Activated effector memory CD4-positive, alpha-beta T cell treated with anti-CD3 and anti-CD28 coated beads, Interleukin-2, amount 50 U/mL, for 16 hours (primary cell): ENCODE measurements at regions not wholly inside any gene's neighbourhood (a gene's known extent, or its start where the extent isn't known, plus 50 kb on each side); places are given as distances from the start of the nearest gene placed in this dataset.
"Not testable (repeated sequence)": the region's sequence is repeated elsewhere in the genome, so short reads cannot be mapped to it uniquely, and the experiment has no call there.

Experiments used
- DNase-seq: peaks from one replicate; pipeline ENCODE4 v3.0.0-alpha.2; 2020

GRCh38 chr3:66812136-66812535, 186.0 kb upstream of the KBTBD8 start:
- DNase-seq: no peak

- DNase-seq: no peak
Measured at GRCh38 chr3:66812741-66813140, 185.4 kb upstream of the KBTBD8 start.

DNA sequence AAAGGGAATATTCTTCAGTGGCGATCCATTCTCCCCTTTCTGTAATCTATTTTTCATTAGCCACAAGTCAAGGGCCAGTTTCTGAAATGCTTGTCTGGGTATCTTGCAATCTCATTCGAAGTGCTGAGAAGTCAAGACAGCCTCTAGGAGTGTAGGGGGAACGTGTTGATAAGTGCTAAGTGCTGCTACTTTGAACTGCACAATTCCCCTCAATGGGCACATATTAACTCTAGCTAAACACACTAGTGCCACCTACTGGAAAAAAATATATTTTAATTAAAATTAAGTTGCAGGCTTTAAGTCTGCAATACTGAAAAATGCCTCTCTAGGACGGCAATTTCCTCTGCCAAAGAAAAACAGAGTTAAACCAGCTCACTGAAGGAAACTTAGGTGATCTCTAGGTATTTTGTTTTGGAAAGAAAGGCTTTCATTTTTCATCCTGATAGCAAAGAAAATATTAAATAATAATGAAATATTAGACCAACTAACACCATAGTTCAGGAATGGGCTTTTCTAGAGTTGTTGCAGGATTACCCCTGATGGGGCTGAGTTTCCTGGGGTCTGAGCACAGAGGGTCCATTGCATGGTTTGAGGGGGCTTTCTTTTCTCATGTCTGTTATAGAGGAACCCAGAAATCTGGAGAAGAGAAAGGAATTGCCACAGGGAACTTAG, 181.9 kb upstream of the KBTBD8 start:
- no peak for DNase-seq

- no peak for DNase-seq
Measured at GRCh38 chr3:66817951-66818557, 180.1 kb upstream of the KBTBD8 start.

- DNase-seq: no peak
Measured at GRCh38 chr3:66819993-66820501, 178.1 kb upstream of the KBTBD8 start.

- DNase-seq: peak; percentile 87
Measured at GRCh38 chr3:66822186-66823008, 175.7 kb upstream of the KBTBD8 start.

GRCh38 chr3:66823009-66823397, 175.1 kb upstream of the KBTBD8 start:
- DNase-seq: no peak

GRCh38 chr3:66823532-66823931, 174.6 kb upstream of the KBTBD8 start:
- no peak for DNase-seq

DNA sequence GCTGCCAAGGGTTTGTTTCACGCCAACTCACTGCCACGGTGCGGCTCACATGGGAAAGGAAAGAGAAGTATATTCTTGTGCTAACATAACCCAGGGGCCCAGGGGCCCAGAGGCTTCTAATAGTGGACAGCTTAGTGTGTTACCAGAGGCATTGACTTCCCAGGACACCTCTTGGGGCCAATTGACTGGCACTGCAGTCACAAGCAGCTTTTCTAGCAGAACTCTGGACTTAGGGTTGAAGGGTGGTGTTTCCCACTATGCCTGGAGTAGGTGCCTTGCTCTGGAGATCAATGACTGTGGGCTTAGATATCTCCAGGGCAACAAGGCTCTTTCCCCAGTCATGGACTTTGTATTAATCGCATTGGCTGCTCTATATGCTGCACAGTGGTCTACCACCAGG, 172.7 kb upstream of the KBTBD8 start:
- no peak for DNase-seq

DNA sequence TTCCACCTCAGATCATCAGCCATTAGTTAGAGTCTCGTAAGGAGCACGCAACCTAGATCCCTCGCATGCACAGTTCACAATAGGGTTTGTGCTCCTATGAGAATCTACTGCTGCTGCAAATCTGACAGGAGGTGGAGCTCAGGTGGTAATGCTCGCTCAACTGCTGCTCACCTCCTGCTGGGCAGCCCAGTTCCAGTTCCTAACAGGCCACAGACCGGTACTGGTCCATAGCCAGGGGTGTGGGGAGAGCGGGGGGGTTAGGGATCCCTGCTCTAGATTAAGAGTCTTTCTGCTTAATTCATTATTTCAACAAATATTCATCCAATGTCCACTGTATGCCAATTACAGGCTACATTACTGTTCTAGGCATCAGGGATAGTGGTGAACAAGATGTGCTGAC, 170.4 kb upstream of the KBTBD8 start:
- DNase-seq: no peak

GRCh38 chr3:66828303-66828702, 169.8 kb upstream of the KBTBD8 start:
- no peak for DNase-seq

DNA sequence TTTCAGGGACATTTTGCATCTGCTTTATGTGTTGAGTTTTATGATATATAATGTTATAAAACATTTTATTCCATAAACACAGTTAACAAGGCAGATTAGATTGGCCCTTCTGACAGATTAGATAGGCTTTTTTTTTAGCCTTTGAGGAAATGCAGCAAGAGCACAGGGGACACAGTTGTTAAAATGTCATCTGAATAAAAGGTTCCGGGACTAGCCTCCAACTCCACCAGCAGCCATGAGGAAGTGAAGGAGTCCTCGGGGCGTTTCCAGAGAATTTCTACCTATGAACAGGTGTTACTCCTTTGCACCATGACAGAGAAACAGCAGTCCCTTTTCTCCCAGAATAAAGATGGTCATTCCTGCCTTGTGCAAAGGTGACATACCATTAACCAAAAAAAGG, 167.8 kb upstream of the KBTBD8 start:
- no peak for DNase-seq

DNA sequence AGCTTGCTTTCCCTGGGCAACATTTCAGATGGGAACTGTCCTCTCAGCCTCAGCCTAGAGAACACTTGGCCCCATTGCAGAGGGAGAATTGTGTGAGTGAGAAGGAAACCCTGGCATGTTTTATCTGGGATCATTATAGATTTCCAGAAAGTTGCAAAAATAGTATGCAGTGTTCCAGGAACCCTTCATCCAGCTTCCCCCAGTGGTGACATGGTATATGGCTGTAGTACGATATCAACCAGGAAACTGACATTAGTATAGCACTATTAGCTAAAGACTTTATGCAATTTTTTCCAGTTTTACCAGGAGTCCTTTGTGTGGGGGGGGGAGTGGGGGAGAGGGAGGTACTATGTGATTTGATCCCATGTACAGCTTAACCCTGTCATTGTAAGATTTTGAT, 166.2 kb upstream of the KBTBD8 start:
- no peak for DNase-seq

DNA sequence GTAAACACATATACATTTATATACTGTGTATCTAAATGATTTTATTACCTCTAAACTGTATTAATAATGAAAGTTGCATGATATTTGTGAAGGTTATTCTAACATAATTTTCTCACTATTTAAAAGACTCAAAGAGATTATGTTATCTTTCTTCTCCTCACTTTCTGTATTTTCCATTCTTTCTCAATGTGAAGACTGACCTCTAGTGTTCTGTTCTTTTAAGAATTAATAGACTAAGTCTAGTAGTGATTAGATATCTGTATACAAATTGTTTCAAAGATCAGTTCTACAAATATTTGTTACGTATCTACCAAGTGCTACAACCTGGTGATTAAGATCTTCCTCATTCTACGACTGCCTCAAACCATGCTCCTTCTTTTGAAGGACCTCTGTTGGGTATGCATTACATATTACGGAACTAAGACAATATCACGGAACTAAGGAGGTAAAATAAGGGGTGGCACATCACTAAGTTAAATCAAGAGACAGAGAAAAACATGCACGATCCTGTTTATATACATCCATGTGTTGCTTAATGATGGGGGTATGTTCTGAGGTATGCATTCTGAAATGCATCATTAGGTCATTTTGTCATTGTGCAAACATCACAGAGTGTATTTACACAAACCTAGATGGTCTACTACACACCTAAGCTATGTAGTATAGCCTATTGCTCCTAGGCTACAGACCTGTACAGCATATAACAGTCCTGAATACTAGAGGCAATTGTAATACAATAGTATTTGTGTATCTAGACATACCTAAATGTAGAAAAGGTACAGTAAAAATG, 161.5 kb upstream of the KBTBD8 start:
- DNase-seq: no peak

DNA sequence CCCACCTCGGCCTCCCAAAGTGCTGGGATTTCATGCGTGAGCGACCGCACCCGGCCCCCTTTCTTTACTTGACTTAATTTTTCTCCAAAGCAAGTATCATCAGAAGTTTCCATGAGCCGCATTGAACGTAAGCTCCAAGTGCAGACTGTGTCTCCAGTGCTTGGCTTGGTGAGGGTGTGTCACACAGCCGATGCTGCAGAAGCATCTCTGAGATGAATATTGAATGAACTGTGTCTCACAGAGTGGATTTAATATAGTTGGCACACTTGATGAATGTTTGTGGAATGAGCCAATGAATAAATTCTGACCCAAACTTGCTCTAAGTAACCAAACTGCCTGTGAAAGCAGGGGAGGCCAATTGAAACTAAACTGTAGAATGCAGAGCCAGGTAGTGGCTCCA, 159.4 kb upstream of the KBTBD8 start:
- no peak for DNase-seq

- no peak for DNase-seq
Measured at GRCh38 chr3:66839508-66839907, 158.6 kb upstream of the KBTBD8 start.

DNA sequence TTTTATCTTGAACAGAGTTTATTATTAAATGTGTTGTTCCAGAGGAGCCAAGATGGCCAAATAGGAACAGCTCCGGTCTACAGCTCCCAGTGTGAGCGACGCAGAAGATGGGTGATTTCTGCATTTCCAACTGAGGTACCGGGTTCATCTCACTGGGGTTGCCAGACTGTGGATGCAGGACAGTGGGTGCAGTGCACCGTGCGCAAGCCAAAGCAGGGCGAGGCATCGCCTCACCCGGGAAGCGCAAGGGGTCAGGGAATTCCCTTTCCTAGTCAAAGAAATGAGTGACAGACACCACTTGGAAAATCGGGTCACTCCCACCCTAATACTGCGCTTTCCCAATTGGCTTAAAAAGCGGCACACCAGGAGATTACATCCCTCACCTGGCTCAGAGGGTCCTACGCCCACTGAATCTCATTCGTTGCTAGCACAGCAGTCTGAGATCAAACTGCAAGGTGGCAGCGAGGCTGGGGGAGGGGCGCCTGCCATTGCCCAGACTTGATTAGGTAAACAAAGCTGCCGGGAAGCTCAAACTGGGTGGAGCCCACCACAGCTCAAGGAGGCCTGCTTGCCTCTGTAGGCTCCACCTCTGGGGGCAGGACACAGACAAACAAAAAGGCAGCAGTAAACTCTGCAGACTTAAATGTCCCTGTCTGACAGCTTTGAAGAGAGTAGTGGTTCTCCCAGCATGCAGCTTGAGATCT, 155.2 kb upstream of the KBTBD8 start:
- DNase-seq: not testable (repeated sequence)

DNA sequence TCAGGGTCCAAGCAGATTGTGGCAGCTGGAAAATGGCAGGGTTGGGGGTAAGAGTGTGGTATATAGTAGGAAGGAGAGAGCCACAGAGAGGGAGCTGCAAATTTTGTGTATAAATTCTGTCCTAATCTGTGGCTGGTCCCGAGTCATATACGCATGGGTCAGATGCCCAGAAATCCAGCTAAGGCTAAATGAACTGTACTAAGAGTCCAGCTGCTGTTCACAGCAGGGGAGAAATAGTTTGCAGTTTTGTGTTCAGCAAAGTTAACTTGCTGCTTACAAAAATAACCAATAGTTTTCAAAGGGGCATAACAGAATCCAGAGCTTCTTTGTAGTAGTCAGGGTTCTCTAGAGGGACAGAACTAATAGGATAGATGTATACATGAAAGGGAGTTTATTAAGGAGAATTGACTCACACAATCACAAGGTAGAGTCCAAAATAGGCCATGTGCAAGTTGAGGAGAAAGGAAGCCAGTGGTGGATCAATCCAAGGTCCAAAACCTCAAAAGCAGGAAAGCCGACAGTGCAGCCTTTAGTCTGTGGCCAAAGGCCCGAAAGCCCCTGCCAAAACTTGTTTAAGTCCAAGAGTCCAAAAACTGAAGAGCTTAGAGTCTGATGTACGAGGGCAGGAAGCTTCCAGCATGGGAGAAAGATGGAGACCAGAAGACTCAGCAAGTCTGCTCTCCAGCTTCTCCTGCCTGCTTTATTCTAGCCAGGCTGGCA, 146.1 kb upstream of the KBTBD8 start:
- DNase-seq: no peak

DNA sequence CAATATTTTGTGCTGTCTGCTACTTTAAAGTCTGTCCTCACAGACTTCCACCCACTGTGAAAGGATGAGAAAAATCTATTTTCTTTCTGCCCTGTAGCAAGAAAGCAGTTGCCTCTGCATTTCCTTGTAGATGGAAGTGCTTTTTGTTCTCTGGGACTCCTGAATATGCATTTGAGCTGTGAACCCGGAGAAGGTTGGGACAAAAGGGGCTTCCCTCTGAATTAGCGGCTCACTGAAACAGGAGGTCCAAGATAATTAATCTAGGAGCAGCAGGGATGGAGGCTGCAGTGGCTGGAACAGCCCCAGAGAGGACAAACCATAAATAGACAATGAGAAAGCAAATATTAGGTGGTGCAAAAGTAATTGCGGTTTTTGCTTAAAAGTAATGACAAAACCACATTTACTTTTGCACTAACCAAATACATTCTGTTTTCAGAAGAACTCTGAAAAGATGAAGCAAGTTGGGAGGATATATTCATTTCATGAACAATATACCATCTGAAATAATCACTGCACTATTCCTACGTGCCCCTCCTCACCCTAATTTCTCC, 143.4 kb upstream of the KBTBD8 start:
- no peak for DNase-seq

DNA sequence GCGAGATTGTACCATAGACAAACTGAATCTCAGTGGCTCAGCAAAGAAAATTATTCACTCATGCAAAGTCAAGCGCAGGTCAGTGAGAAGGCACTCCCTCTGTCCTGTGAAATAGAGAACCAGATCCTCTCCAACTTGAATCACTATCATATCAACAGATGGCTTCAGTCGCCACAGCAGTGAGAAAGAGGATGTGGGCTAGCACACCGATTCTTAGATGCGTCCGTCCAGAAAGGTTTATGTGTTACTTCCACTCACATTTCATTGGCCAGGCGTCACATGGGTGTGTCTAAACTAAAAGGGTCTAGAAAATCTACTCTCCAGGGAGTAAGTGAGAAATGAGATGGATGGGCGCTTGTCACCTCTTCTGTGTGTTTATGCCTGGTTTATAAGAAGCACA, 141.6 kb upstream of the KBTBD8 start:
- no peak for DNase-seq

- DNase-seq: no peak
Measured at GRCh38 chr3:66858656-66859381, 139.3 kb upstream of the KBTBD8 start.
